Left renal cortex interstitium (tissue), 4 donors: ENCODE measurements at regions not wholly inside any gene's neighbourhood (a gene's known extent, or its start where the extent isn't known, plus 50 kb on each side); places are given as distances from the start of the nearest gene placed in this dataset.
"Not testable (repeated sequence)": the region's sequence is repeated elsewhere in the genome, so short reads cannot be mapped to it uniquely, and the experiment has no call there.

Experiments used
- DNase-seq, 4 donors: peaks; one replicate each; pipeline ENCODE4 v3.0.0-alpha.2; 2013; ENCODE audit warnings: low read depth in 4 of 4, low spot score in 2 of 4, missing footprints in 1 of 4

DNA sequence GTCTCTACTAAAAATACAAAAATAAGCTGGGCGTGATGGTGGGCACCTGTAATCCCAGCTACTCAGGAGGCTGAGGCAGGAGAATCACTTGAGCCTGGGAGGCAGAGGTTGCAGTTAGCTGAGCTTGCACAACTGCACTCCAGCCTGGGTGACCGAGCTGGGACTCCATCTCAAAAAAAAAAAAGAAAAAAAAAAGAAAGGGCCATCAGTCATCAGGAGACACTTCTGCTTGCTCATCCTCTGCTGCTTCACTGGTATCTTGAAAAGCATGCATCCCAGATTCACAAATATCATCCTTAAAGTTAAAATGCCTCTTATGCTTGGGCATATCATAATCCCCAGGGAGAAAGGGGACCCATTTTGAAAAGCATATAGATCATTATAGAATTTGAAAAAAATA is 176.6 kb upstream of the NR2F2 start:
- no peak for DNase-seq

DNA sequence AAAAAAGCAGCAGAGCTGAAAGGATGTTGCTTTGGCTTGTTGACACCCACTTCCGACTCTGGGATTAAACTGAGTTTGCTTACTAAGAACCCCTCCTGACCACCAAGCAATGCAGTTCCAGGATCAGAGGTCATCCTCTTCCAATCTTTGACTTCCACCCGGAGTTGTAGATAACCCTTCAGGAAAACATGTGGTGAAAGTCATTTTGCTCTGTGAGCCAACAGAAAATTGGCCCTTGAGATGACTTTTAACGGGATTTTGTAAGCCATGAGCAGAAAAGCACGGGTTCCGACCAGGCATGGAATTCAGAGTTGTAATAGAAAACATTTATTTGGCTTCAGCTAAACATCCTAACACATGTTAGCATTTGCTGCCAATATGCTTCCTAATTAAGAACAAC is 171.6 kb upstream of the NR2F2 start:
- DNase-seq = no peak

DNA sequence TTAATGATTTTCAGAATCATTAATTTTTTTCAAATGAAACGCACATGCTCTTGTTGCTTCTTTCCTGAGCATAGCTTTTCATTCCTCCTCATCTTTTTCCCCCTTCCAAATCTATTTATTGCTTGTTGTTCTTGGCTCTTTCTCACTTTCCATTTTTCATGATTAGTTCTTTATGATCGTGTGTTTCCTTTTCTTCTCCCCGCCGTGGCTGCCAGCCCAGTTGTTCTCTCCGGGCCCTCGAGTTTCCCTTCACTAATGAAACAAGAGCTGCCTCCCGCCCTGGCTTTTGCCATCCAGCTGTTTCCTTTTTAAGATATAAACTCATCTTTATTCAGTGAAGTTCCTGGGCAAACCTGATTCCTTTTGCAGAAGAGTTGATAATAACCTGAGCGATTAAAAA is 170.2 kb upstream of the NR2F2 start:
- no peak for DNase-seq

DNA sequence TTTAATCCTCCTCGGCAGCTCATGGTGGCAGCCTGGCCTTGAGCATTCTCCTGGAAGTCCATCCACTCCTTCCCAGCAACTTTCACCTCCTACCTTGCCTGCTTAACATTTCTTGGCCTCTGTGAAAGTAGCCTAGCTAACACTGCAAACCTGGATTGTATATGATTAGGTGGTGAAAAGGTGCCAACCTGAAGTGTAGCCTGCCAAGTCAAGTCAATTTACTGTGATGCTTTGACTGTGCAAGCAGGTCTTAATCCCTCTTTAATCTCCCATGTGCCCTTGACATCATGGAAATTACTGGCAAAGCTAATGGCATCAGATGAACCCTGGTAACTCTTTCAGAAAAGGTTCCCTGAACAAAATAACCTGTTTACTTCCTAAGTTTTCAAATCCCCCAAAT is 169.7 kb upstream of the NR2F2 start:
- DNase-seq = no peak

DNA sequence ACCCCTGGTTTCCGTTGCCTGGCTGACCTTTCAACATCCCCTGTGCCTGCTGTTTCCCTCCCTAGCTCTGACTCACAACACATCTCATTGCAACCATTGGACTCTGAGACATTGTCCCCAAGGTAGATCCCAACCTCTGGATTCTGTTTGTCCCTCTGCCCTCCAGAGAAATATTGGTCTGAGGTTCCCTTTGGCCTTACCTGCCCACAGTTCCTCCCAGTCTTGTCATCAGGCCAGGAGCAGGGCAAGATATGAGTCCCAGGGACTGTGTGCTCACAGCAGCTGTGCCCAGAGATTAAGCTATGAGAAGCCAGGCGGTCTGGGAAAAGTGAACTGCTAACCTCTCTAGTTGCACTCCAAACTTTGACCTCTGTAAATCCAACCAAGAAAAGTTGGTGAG is 168.2 kb upstream of the NR2F2 start:
- no peak for DNase-seq

DNA sequence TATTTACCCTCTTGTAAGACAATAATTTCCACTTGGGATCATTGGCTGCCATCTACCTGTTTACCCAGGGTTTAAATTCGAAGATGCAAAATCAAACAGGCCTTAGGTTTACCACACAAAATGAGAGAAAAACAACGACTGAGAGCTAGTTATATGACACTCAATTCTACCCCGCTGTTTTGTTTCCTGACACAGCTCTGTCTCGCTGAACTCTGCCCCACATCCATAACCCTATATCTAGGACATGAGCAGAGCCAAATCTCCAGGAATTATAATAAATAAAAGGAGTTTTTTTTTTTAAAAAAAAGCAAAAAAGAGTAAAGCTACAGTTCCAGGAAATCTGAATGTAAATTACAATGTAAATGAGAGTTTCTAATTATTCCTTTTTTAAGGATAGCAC is 165.4 kb upstream of the NR2F2 start:
- no peak for DNase-seq

DNA sequence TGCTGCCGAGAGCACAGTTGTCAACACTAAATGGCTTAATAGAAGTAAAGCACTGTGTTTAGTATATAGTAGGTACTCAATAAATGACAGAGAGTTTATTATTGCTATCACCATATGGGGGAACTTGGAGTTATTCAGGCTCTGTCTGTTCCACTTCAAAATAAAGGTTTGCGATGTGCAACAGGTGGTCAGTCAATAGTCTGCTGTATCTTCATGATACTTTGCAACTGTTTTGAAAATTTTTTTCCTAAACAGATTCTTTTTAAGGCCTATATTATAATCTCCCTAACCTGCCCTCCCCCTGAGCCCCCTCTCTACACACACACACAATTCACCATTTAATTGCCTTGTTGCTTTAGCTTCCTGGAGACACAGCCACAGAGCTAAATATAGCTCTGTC is 164.7 kb upstream of the NR2F2 start:
- DNase-seq = no peak

DNA sequence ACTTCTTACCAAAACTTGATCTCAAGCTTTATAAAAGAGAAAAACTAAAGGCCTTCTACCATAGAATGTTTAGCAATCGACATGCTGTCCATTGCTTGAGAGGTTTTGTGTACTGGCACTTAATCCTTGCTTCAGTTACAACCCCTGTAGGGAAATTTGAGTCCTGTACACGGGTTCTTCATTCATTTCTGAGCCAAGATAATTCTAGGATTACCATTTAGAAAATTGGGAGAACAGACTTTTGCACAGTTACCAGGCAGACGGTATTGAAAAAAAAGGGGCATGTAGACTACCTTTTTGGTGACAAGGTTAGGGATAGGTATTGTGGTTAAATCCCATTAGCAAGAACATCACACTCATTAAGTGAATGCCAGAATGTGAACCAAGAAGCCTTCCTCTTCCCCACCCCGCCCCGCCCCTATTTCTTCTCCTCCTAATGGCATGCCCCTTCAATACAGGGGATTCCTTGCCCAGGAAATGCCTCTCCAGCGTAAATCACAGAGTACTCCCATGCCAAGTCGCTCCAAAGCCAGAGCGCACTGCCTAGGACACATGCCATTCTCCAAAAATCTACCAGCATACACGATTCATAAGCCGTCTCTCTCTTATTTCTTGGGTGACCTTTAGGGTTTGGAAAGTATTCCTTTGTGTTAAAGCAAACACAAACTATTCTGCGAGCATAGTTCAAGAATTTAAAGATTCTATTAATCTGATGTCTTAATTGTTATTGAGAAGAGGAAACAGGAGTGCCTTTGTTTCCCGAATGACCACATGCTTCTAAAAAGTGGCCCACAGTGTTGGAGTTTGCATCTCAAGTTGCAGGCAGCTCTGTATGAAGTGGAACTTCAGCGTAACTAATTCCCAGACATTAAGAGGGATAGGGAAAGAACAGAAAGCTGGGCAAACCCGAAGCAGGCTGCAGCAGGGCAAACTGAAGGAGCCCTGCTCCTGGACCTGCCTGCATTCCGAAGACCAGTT is 164.0 kb upstream of the NR2F2 start:
- no peak for DNase-seq

DNA sequence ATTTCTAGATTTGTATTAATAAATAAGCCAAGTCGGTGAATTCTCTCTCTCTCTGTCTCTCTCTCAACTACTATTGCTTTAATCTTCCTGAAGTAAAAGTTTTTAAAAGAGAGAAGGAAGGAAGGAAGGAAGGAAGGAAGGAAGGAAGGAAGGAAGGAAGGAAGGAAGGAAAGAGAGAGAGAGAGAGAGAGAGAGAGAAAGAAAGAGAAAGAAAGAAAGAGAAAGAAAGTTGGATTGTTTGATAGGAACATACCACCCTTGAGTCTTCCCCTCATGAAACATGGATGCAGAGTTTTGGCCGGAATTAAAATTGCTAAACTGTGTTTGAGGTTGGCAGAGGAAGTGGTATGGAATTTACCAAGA is 159.9 kb upstream of the NR2F2 start:
- DNase-seq = not testable (repeated sequence)

DNA sequence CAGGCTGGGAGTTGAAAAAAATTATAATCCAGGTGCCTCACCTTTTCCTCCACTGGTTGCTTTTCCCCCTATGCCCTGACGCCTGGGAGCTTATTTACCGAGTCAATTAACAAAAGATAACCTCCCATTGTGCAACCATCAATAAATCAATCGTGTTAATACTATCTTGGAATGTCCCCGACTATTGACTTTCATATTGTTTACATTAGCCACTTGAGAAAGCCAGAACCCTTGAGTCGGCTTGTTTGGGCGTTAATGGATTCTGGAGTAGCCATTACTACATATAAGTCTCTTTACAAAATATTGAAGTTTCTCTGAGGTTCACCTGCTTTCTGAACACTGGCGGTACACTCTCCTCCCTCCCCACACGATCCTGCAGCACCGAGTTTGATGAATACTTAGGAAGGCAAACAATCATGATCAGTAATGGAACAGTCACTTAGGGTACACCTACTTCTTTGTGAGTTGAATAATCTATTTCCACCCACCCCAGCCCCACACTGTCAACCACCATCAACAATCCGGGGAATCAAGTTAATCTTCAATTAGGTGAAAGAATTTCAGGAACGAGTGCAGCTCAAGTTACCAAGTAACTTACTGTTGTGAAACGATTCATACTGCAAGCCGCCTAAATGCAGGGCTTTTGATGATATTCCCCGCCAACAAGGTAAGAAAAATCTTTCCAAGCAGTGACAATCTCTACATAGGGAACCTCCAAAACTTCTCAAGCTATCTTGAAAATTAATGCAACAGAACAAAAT is 159.3 kb upstream of the NR2F2 start:
- no peak for DNase-seq

DNA sequence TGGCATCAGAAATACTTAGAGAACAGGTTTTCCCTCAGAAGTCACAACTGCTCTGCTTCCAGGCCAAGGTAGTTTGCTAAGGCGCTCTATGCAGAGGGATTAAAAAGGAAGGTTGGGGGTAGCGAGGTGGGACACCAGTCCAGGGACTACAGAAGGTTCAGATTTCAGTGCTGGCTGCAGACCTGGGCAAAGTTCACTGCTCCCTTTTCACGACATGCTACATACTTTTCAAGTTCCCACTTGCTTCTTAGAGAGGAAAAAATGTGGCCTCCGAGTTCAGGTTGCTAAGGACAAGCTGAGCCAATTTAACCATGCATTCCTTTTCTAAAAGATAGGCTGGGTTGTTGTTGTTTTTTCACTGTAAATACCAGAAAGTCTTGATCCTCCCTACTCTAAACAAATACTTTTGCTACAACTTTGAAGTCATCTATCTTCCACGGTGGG is 158.6 kb upstream of the NR2F2 start:
- no peak for DNase-seq

DNA sequence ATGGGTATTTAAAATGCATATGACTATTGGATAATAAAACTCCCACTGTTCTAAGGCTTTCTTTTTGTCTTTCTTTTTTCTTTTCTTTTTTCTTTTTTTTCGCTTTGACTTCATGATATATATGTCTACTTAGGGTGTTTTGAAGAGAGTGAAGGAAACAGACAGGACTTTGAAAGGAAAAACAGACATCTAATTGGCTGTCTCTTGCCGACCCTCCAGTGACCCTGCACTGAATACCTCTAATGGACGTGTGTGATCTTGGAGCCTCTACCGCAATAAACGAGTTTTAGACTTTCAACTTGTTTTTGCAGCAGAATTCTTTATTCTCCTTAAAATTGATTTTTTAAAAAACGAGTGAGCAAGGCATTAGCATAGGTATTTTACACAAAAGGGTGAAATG is 158.1 kb upstream of the NR2F2 start:
- DNase-seq = no peak

DNA sequence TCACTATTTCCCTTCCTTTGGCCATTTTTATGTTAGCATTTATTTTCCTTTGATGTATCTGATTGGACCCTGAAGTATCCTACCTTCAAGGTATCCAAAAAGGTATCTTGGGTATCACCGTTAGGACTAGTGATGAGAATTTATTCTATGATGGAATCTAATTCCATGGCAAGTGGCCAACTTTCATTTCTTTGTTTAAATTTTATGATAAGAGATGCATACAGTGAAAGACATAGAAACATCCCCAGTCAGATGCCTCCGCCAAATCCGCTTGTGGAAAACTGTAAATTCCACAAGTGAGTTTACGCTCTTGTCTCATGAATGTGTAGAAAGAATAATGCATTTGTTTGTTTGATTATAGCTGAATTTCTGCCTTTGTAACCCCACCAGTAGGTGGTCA is 153.7 kb upstream of the NR2F2 start:
- DNase-seq = no peak

DNA sequence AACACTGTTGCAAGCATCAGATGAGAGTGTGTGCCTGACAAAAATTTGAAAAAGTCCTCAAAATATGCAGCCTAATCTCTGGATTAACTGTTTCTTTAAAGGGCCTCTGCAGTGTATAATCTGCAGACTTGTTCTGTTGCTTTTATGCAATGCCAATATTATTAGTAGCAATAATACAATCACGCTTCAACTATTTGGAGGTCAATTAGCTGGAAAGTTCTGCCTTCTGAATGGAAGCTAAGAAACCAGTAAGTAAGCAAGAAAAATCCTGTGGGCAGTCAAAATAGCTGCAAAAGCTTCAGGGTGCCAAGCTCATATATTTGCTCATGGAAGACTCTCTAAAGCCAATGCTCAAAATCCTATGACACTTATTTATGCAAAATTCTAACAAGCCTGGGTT is 153.2 kb upstream of the NR2F2 start:
- no peak for DNase-seq

DNA sequence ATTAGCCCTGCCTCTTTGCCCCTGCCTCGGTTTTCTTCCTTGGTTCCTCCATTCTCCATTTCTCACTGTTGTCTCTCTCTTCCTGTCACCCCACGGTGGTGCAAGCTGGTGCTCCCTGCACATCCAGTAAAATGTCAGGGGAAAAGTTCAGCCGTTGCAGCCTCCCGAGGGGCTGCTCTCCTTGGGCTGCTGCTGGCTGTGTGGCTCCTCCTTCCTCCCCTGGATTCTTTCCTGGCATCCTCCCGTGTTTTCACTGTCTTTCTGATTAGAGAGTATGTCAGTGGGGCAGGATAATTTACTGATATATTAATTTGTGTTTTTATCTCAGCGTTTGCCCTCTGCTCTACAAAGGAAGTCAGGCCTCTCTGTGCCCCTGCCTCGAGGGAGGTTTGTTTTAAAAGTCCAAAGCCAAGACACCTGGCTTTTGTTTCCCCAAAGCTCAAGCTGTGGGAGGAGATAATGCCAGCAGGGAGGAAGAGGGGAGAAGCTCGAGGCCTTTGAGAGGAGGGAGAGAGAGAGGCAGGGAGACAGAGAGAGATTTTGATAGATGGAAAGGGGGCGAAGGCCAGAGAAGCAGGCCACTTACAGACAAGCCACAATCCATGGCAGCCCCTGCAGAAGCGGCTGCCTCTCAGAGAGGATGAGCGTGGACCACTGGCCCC is 150.3 kb upstream of the NR2F2 start:
- DNase-seq = no peak

DNA sequence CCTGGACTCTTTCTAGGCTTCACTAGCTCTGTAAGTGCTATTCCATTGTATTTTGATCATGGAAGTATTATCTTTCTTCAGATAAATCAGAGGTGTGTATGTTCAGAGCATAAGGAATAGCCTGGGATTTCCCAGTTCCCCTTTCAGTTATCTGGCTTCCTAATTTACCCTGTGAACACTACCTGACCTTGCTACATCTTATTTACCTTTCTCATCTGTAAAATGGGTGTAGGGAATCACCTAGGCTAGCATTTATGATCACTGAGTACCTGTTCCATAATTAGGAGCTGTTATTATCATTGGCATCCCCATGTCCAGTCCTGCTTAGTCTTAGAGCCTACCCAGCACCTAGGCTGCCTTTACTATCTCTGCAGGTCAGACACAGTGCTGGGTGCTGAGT is 149.3 kb upstream of the NR2F2 start:
- no peak for DNase-seq

DNA sequence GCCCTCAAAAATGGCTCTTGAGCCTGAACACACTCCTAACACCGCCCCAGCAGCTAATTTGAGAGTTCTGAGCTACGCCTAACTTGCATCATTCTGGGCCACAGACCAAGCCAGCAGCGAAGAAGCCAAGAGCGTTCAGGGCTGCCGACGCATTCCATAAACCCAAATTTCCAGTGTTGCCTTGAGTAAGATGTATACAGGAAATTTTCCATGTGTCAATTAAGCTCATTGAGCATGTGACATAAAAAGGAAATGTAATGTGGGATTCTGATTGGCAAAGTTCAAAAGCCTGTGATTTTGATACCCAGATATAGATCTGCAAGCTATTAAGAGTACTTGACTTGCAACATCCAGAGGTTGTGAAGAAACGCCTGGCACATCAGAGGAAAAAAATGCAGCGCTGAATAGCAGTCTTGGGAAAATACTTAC is 148.6 kb upstream of the NR2F2 start:
- no peak for DNase-seq

DNA sequence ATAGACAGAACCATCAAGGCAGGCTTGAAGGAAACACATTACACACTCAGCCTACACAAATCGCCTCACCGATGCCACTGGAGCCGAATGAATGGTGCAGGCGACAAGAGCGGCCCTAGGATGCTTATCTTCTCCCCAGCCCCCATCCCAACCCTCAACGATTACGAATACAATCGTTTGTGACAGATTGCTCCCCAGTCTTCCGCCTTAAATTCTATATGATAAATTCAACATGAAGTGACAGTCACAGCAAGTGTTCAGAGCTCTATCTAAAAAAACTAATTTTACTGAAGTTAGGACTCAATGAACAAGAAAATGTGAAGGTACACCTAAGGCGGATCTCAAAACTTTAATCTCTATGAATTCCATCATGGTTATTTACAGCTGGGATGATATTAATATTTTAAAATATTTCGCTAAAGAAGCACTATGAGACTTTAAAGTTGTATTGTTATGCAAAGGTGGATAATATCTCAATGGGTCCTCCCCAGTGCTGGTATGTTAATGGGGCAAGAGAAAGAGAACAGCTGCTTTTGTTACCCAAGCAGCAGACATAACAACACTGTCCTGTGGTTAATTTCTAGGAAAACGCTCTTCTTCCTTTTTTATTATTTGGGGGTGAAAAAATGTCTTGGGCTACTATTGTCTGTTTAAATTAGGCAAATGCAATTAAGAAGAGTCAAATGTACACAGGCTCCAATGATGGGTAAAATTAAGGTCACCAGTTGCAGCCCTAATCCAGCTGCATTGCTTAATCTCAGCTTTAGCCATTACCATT is 147.6 kb upstream of the NR2F2 start:
- no peak for DNase-seq

DNA sequence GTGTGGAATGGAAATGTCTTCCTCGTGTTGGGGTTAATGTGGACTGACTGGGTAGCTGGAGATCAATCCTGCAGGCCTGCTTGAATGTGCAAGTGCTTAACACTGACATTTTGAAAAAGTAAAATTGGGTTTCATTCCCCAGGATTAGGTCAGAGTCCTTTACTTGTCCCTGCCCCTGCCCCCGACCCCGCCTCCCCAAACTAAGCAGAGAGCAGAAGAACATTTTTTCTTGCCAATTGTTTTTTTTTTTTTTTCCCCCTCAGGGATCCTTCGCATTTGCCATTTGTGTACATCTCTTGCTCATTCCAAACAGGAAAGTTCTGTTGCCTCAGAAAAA is 147.0 kb upstream of the NR2F2 start:
- no peak for DNase-seq

DNA sequence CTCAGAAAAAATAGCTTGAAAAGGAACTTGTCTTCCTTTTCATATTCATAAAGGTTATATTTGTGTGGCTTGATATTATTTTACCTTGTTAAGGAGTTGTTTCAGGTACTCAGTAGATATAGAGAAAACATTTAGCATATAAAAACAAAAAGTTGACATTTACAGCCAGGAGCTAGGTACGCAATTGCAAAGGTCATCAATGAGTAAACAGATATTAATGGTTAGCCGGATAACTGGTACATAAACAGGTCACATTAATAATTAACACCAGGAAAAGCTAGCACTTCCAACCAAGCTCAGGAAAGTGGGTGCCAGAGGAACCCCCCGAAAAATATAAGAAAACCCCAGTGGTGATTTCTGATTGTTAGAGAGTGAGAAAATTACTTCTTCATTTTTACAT is 146.6 kb upstream of the NR2F2 start:
- no peak for DNase-seq

DNA sequence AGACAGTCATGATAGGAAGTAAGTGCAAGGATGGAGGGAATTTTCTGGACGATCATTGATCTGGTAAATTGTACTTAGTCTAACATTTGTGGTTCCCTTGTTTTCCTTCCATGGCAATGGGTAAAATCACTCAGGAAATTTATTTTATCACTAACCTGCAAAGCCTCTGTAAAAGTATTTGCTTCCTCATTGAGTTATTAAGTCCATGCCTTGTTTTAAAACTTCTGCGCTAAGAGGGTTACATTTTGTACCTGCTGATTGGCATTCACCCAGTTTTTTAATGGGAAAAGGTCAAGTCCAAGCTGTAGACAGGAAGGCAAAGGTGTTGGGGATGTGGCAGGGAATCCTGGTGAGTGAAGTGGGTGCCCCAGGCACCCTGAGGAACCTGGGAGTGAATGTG is 146.2 kb upstream of the NR2F2 start:
- DNase-seq = no peak
